ENCODE measurements at regions not wholly inside any gene's neighbourhood (a gene's known extent, or its start where the extent isn't known, plus 50 kb on each side); places are given as distances from the start of the nearest gene placed in this dataset.

- TF ChIP-seq CHD2 (IDR thresholded peaks at IDR 0.05; ENCODE audit: low read length) (no peak), KDM4A (IDR thresholded peaks at IDR 0.05; ENCODE audit: low read depth, low read length, severe bottlenecking) (no peak), CBX5 (IDR thresholded peaks at IDR 0.05; ENCODE audit: low read depth, low read length) (no peak)
These were observed 217.8 kb downstream of the TFEC start (continued) for GRCh38 chr7:115812794-115813193.
